ENCODE measurements at regions not wholly inside any gene's neighbourhood (a gene's known extent, or its start where the extent isn't known, plus 50 kb on each side); places are given as distances from the start of the nearest gene placed in this dataset.

- Mint-ChIP-seq H3K27ac (no peak overlapping the region), H3K9me3 (no peaks in the 10 kb centered on the region), H3K36me3 (no peaks in the 10 kb centered on the region), H3K4me1 (peaks cover 14% of the 10 kb centered on the region), H3K27me3 (ENCODE audit: low read depth) (no peaks in the 10 kb centered on the region; the same call in 1 of the 2 replicates), H3K4me3 (no peak overlapping the region)
- POLR2A ChIA-PET, result no interaction called here
- no peak for ATAC-seq
- TF ChIP-seq, protein P1, sequence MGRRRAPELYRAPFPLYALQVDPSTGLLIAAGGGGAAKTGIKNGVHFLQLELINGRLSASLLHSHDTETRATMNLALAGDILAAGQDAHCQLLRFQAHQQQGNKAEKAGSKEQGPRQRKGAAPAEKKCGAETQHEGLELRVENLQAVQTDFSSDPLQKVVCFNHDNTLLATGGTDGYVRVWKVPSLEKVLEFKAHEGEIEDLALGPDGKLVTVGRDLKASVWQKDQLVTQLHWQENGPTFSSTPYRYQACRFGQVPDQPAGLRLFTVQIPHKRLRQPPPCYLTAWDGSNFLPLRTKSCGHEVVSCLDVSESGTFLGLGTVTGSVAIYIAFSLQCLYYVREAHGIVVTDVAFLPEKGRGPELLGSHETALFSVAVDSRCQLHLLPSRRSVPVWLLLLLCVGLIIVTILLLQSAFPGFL (CRISPR knock-in tag; IDR thresholded peaks at IDR 0.05; ENCODE audit: borderline replicate concordance), result no peak
- TF ChIP-seq ZNF219 (CRISPR knock-in tag; IDR thresholded peaks at IDR 0.05; ENCODE audit: borderline replicate concordance), result no peak
- no peak for TF ChIP-seq NFYB (CRISPR knock-in tag; conservative IDR thresholded peaks at IDR 0.05; ENCODE audit: low read depth)
- TF ChIP-seq NR2C2 (CRISPR knock-in tag; IDR thresholded peaks at IDR 0.05), result no peak
- no peak for TF ChIP-seq EMX1 (CRISPR knock-in tag; IDR thresholded peaks at IDR 0.05)
- no peak for TF ChIP-seq SOX15 (CRISPR knock-in tag; IDR thresholded peaks at IDR 0.05)
- no peak for DNase-seq (ENCODE audit: low spot score)
- CTCF ChIA-PET, result no interaction called here
These were observed 184.4 kb downstream of the CHST1 start for GRCh38 chr11:45481026-45481425.

GRCh38 chr11:45477588-45477987 lies 187.8 kb downstream of the CHST1 start:
- Mint-ChIP-seq H3K27me3 (ENCODE audit: low read depth) (no peaks in the 10 kb centered on the region; the same call in 1 of the 2 replicates), H3K4me1 (peaks cover 10% of the 10 kb centered on the region), H3K9me3 (no peaks in the 10 kb centered on the region), H3K36me3 (no peaks in the 10 kb centered on the region), H3K27ac (no peak overlapping the region), H3K4me3 (no peak overlapping the region)
- DNase-seq (ENCODE audit: low spot score), result no peak
- ATAC-seq, result no peak
- ChIA-PET POLR2A (no interaction called here), CTCF (interaction anchor here (1.8 kb wide), 1 partner anchor 177 kb away, joined by 4 read pairs; no protein-coding TSS in a partner anchor)
- TF ChIP-seq FOXP1 (CRISPR knock-in tag; IDR thresholded peaks at IDR 0.05; ENCODE audit: borderline replicate concordance) (no peak), ARID4B (CRISPR knock-in tag; IDR thresholded peaks at IDR 0.05; ENCODE audit: borderline replicate concordance) (no peak), NFYB (CRISPR knock-in tag; conservative IDR thresholded peaks at IDR 0.05; ENCODE audit: low read depth) (no peak), GTF2I (CRISPR knock-in tag; conservative IDR thresholded peaks at IDR 0.05) (no peak), ZNF671 (CRISPR knock-in tag; IDR thresholded peaks at IDR 0.05) (no peak), ATF6 (CRISPR knock-in tag; IDR thresholded peaks at IDR 0.05) (no peak), ZNF423 (CRISPR knock-in tag; IDR thresholded peaks at IDR 0.05) (no peak)
- TF ChIP-seq, protein P2, sequence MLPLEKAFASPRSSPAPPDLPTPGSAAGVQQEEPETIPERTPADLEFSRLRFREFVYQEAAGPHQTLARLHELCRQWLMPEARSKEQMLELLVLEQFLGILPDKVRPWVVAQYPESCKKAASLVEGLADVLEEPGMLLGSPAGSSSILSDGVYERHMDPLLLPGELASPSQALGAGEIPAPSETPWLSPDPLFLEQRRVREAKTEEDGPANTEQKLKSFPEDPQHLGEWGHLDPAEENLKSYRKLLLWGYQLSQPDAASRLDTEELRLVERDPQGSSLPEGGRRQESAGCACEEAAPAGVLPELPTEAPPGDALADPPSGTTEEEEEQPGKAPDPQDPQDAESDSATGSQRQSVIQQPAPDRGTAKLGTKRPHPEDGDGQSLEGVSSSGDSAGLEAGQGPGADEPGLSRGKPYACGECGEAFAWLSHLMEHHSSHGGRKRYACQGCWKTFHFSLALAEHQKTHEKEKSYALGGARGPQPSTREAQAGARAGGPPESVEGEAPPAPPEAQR (CRISPR knock-in tag; IDR thresholded peaks at IDR 0.05), result no peak
- TF ChIP-seq, protein P3, sequence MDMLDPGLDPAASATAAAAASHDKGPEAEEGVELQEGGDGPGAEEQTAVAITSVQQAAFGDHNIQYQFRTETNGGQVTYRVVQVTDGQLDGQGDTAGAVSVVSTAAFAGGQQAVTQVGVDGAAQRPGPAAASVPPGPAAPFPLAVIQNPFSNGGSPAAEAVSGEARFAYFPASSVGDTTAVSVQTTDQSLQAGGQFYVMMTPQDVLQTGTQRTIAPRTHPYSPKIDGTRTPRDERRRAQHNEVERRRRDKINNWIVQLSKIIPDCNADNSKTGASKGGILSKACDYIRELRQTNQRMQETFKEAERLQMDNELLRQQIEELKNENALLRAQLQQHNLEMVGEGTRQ (CRISPR knock-in tag; IDR thresholded peaks at IDR 0.05), result no peak
